ENCODE measurements at regions not wholly inside any gene's neighbourhood (a gene's known extent, or its start where the extent isn't known, plus 50 kb on each side); places are given as distances from the start of the nearest gene placed in this dataset.

DNA sequence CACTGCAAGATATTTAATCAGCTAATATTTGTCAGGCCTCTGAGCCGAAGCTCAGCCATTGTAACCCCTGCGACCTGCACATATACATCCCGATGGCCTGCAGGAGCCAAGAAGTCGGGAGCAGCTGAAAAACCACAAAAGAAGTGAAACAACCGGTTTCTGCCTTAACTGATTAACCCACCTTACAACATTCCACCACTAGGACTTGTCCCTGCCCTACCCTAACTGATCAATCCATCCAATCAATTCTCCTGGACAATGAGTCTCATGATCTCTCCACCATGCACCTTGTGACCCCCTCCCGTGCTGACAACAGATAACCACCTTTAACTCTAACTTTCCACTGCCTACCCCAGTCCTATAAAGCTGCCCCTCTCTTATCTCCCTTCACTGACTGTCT is 945.4 kb upstream of the GYPC start:
- H3K4me3 ChIP-seq (ENCODE audit: low read depth, low read length), result no peak overlapping the region
- TF ChIP-seq MAX (IDR thresholded peaks at IDR 0.05; ENCODE audit: low read depth, low read length) (no peak), POLR2A (IDR thresholded peaks at IDR 0.05; ENCODE audit: extremely low read depth, insufficient read length) (no peak), MYC (IDR thresholded peaks at IDR 0.05; ENCODE audit: low read depth, low read length) (no peak)
- TF ChIP-seq, protein P1, sequence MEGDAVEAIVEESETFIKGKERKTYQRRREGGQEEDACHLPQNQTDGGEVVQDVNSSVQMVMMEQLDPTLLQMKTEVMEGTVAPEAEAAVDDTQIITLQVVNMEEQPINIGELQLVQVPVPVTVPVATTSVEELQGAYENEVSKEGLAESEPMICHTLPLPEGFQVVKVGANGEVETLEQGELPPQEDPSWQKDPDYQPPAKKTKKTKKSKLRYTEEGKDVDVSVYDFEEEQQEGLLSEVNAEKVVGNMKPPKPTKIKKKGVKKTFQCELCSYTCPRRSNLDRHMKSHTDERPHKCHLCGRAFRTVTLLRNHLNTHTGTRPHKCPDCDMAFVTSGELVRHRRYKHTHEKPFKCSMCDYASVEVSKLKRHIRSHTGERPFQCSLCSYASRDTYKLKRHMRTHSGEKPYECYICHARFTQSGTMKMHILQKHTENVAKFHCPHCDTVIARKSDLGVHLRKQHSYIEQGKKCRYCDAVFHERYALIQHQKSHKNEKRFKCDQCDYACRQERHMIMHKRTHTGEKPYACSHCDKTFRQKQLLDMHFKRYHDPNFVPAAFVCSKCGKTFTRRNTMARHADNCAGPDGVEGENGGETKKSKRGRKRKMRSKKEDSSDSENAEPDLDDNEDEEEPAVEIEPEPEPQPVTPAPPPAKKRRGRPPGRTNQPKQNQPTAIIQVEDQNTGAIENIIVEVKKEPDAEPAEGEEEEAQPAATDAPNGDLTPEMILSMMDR (IDR thresholded peaks at IDR 0.05; ENCODE audit: low read depth, low read length), result no peak

GRCh38 chr2:125711075-125711474 is 944.9 kb upstream of the GYPC start:
- DNase-seq (ENCODE audit: low read depth), result no peak
- H3K4me3 ChIP-seq (ENCODE audit: low read depth, low read length), result no peak overlapping the region
- no peak for TF ChIP-seq MAX (IDR thresholded peaks at IDR 0.05; ENCODE audit: low read depth, low read length)
- no peak for TF ChIP-seq POLR2A (IDR thresholded peaks at IDR 0.05; ENCODE audit: extremely low read depth, insufficient read length)
- no peak for TF ChIP-seq MYC (IDR thresholded peaks at IDR 0.05; ENCODE audit: low read depth, low read length)
- TF ChIP-seq, protein P1 (IDR thresholded peaks at IDR 0.05; ENCODE audit: low read depth, low read length), result no peak

More for the DNA sequence above, 945.4 kb upstream of the GYPC start:
- no peak for DNase-seq (ENCODE audit: low read depth)

DNA sequence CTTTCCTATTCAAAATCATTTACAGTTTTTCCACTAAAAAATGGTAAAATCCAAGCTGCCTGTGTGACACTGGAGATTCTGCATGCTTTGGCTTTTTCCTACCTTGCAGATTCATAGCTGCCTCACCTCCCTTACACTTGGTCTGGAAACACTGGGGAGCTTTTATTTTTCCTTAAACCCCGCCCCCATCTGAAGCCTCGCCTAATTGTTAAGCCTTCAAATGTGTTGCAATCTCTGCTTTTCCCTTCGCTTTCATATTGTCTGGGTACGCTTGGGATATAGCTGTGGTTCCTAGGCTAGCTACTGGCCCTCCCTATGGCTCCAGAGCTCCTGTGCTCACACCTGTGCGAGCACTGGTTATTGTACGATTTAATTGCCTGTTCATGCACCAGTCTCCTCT is 942.4 kb upstream of the GYPC start:
- no peak overlapping the region for H3K4me3 ChIP-seq (ENCODE audit: low read depth, low read length)
- DNase-seq (ENCODE audit: low read depth), result no peak
- TF ChIP-seq, protein P1 (IDR thresholded peaks at IDR 0.05; ENCODE audit: low read depth, low read length), result no peak
- TF ChIP-seq MAX (IDR thresholded peaks at IDR 0.05; ENCODE audit: low read depth, low read length) (no peak), MYC (IDR thresholded peaks at IDR 0.05; ENCODE audit: low read depth, low read length) (no peak), POLR2A (IDR thresholded peaks at IDR 0.05; ENCODE audit: extremely low read depth, insufficient read length) (no peak)

- no peak overlapping the region for H3K4me3 ChIP-seq (ENCODE audit: low read depth, low read length)
- TF ChIP-seq POLR2A (IDR thresholded peaks at IDR 0.05; ENCODE audit: extremely low read depth, insufficient read length) (no peak), MYC (IDR thresholded peaks at IDR 0.05; ENCODE audit: low read depth, low read length) (no peak), MAX (IDR thresholded peaks at IDR 0.05; ENCODE audit: low read depth, low read length) (no peak)
- TF ChIP-seq, protein P1 (IDR thresholded peaks at IDR 0.05; ENCODE audit: low read depth, low read length), result no peak
- DNase-seq (ENCODE audit: low read depth), result no peak
Observed at GRCh38 chr2:125721072-125721721, 934.8 kb upstream of the GYPC start.

GRCh38 chr2:125730921-125731320 is 925.0 kb upstream of the GYPC start:
- no peak for DNase-seq (ENCODE audit: low read depth)
- TF ChIP-seq MAX (IDR thresholded peaks at IDR 0.05; ENCODE audit: low read depth, low read length) (no peak), MYC (IDR thresholded peaks at IDR 0.05; ENCODE audit: low read depth, low read length) (no peak), POLR2A (IDR thresholded peaks at IDR 0.05; ENCODE audit: extremely low read depth, insufficient read length) (no peak)
- TF ChIP-seq, protein P1 (IDR thresholded peaks at IDR 0.05; ENCODE audit: low read depth, low read length), result no peak
- no peak overlapping the region for H3K4me3 ChIP-seq (ENCODE audit: low read depth, low read length)

All from NB4 (cell line).